ENCODE measurements at regions not wholly inside any gene's neighbourhood (a gene's known extent, or its start where the extent isn't known, plus 50 kb on each side); places are given as distances from the start of the nearest gene placed in this dataset.
"Not testable (repeated sequence)": the region's sequence is repeated elsewhere in the genome, so short reads cannot be mapped to it uniquely, and the experiment has no call there.

DNA sequence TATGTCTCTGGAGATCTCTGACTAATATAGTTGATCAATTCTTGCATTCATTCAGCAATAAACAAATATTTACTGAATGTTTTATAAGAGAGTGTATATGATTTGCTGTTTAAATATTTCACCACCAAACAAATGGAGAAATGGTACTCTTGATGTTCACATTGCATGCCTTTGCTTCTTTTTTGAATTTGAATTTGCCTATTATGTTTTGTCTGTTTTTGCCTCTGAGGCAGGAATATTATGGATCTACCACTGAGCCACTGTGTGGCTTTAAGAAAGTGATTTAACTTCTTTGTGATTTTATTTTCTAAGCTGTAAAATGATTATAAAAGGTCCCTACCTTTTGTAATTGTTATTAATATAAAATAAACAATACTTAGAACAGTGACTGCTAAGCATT is 345.0 kb downstream of the DOK5 start:
- DNase-seq (no peak), ATAC-seq (no peak)
- H3K4me3 ChIP-seq (ENCODE audit: low read length) = no peak overlapping the region
- H3K27ac ChIP-seq (ENCODE audit: low read length) = no peak overlapping the region
- intact Hi-C loops (cut with DNase I) = no loop called here
- no peaks in the 10 kb centered on the region for H3K9me3 ChIP-seq (ENCODE audit: control insufficient read depth, low read length)
- H3K27me3 ChIP-seq (ENCODE audit: control insufficient read depth, insufficient read depth) = no peaks in the 10 kb centered on the region
- H3K4me1 ChIP-seq (ENCODE audit: control insufficient read depth, insufficient read depth, low read length) = no peaks in the 10 kb centered on the region

DNA sequence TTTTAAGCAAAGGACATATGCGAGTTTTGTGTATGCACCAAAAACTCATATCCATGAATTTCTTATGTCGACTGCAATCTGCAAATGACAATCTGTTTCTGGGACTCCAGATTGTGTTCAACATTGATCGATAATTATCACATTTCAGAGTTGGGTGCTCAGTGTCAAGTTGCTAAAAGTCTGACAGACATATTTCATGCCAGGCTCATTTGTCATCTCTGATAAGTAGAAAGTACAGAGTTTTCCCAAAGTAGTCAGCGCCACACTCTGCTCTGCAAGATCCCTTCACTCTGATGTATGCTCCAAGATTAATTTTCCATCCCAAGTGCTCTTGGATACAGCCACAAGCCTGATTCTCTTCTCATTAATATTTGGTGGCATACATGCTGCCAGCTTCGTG is 331.1 kb downstream of the DOK5 start:
- Histone ChIP-seq H3K27ac (ENCODE audit: low read length) (no peak overlapping the region), H3K4me3 (ENCODE audit: low read length) (no peak overlapping the region), H3K9me3 (ENCODE audit: control insufficient read depth, low read length) (no peaks in the 10 kb centered on the region), H3K4me1 (ENCODE audit: control insufficient read depth, insufficient read depth, low read length) (no peaks in the 10 kb centered on the region), H3K27me3 (ENCODE audit: control insufficient read depth, insufficient read depth) (no peaks in the 10 kb centered on the region)
- ATAC-seq (no peak), DNase-seq (no peak)
- intact Hi-C loops (cut with DNase I) = no loop called here
- 69% methylated on average over 5 of the region's 5 CpGs for WGBS

DNA sequence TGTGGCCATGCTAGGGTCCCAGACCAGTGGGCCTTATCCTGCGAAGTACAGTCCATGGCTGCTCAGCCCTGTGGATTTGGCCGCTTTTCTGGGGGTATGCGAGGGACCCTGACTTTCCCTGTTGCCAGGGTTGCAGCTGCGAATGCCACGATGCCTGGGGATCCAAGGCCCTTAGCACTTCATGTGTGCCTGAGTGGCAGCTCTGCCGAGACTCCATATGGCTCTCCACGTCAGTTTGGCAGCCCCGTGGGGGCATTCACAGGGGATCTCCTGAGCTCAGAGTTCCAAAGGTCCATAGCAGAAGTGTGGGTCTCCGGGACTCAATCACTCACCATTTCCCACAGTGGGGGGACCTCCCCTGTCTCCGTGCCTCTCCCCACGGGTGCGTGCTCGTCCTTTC is 319.5 kb downstream of the DOK5 start:
- Histone ChIP-seq H3K4me3 (ENCODE audit: low read length) (no peak overlapping the region), H3K27ac (ENCODE audit: low read length) (no peak overlapping the region), H3K27me3 (ENCODE audit: control insufficient read depth, insufficient read depth) (no peaks in the 10 kb centered on the region), H3K9me3 (ENCODE audit: control insufficient read depth, low read length) (no peaks in the 10 kb centered on the region), H3K4me1 (ENCODE audit: control insufficient read depth, insufficient read depth, low read length) (no peaks in the 10 kb centered on the region)
- intact Hi-C loops (cut with DNase I) = no loop called here
- ATAC-seq (no peak), DNase-seq (peak in 1 of 3 donors; percentile 44)
- WGBS = 89% methylated on average over 13 of the region's 13 CpGs

- DNase-seq = peak in 1 of 3 donors; percentile 19
- WGBS = 75% methylated on average over 6 of the region's 6 CpGs
- Histone ChIP-seq H3K9me3 (ENCODE audit: control insufficient read depth, low read length) (no peaks in the 10 kb centered on the region), H3K27ac (ENCODE audit: low read length) (no peak overlapping the region), H3K4me1 (ENCODE audit: control insufficient read depth, insufficient read depth, low read length) (no peaks in the 10 kb centered on the region), H3K4me3 (ENCODE audit: low read length) (no peak overlapping the region), H3K27me3 (ENCODE audit: control insufficient read depth, insufficient read depth) (no peaks in the 10 kb centered on the region)
- ATAC-seq = no peak
- intact Hi-C loops (cut with DNase I) = no loop called here
These were observed 318.7 kb downstream of the DOK5 start for GRCh38 chr20:54794110-54794509.

DNA sequence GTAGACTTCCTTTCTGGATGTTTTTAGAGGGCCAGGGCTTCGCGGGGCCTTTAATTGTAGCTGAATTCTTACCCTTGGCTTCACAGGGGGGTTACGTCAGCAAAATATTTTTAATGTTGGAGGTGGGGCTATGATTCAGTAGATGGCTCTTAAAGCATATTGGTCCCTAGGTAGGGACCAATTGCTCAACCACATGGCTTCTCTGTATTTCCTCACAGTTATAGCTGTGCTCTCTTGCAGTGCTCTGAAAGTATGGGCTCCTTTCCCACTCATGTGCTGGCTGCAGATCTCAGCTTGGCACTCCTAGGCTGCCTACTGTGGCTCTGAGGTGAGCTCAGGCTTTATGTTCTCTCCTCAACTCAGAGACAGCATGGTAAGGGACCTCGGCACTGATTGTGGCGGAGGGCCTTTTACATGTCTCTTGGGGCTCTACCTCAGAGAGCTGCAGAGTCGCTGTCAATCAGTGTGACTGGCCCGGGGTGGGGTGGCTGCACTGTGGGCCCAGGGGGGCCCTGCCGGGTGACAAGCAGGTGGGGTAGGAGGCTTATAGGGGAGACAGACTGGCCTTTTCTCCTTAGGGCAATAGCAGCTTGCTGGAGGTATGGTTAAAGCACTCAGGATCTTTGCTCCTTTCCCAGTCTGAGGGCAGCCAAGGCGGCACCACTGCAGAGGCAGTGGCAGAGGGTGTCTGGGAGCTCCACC is 318.0 kb downstream of the DOK5 start:
- intact Hi-C loops (cut with DNase I) = no loop called here
- no peaks in the 10 kb centered on the region for H3K9me3 ChIP-seq (ENCODE audit: control insufficient read depth, low read length)
- no peak overlapping the region for H3K4me3 ChIP-seq (ENCODE audit: low read length)
- no peaks in the 10 kb centered on the region for H3K4me1 ChIP-seq (ENCODE audit: control insufficient read depth, insufficient read depth, low read length)
- DNase-seq = peak in 2 of 3 donors; percentile 14 to 16
- ATAC-seq = peak in 1 of 2 donors; percentile 33
- no peaks in the 10 kb centered on the region for H3K27me3 ChIP-seq (ENCODE audit: control insufficient read depth, insufficient read depth)
- WGBS = 80% methylated on average over 9 of the region's 9 CpGs
- H3K27ac ChIP-seq (ENCODE audit: low read length) = no peak overlapping the region

DNA sequence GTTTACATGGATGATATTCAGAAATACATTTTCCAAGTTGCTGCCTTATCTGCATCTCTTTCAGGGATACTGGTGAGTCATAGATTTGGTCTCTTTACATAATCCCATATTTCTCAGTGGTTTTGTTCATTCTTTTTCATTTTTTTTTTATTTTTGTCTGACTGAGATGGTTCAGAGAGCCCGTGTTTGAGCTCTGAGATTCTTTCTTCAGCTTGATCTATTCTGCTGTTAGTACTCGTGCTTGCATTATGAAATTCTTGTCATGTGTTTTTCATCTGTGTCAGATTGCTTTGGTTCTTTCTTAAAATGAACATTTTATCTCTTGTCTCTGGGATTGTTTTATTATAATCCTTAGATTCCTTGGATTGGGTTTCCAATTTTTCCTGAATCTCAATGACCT is 317.3 kb downstream of the DOK5 start:
- Histone ChIP-seq H3K27me3 (ENCODE audit: control insufficient read depth, insufficient read depth) (no peaks in the 10 kb centered on the region), H3K9me3 (ENCODE audit: control insufficient read depth, low read length) (no peaks in the 10 kb centered on the region), H3K27ac (ENCODE audit: low read length) (no peak overlapping the region), H3K4me3 (ENCODE audit: low read length) (no peak overlapping the region), H3K4me1 (ENCODE audit: control insufficient read depth, insufficient read depth, low read length) (no peaks in the 10 kb centered on the region)
- 60% methylated on average over 2 of the region's 2 CpGs for WGBS
- intact Hi-C loops (cut with DNase I) = no loop called here
- no peak for ATAC-seq
- DNase-seq = no peak

GRCh38 chr20:54788260-54788659 is 312.9 kb downstream of the DOK5 start:
- H3K27me3 ChIP-seq (ENCODE audit: control insufficient read depth, insufficient read depth); H3K4me3 ChIP-seq (ENCODE audit: low read length); intact Hi-C loops (cut with DNase I); H3K27ac ChIP-seq (ENCODE audit: low read length); H3K9me3 ChIP-seq (ENCODE audit: control insufficient read depth, low read length); H3K4me1 ChIP-seq (ENCODE audit: control insufficient read depth, insufficient read depth, low read length); DNase-seq; ATAC-seq: not testable (repeated sequence)
- 95% methylated on average over 4 of the region's 4 CpGs for WGBS

GRCh38 chr20:54782758-54783157 is 307.4 kb downstream of the DOK5 start:
- H3K4me1 ChIP-seq (ENCODE audit: control insufficient read depth, insufficient read depth, low read length); H3K9me3 ChIP-seq (ENCODE audit: control insufficient read depth, low read length); H3K27ac ChIP-seq (ENCODE audit: low read length); H3K4me3 ChIP-seq (ENCODE audit: low read length); ATAC-seq; DNase-seq; intact Hi-C loops (cut with DNase I); H3K27me3 ChIP-seq (ENCODE audit: control insufficient read depth, insufficient read depth): not testable (repeated sequence)
- 92% methylated on average over 9 of the region's 9 CpGs for WGBS

DNA sequence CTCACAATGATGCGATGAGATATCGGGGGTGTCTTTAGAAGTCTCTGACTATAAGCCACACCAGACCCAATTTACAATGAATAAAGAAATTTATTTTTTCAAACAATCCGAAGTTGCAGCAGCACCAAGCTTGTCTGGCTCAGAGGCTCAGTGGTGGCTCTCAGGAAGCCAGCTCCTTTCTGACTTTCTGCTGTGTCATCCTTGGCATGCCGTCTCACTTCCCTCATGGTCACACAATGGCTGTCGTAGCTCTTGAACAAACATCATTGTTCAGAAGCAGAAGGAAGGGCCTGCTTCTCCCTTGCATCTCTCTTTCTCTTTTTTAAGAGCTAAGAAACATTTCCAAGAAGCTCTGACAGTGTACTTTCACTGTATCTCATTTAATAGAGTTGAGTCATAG is 299.0 kb downstream of the DOK5 start:
- ATAC-seq (no peak), DNase-seq (no peak)
- H3K9me3 ChIP-seq (ENCODE audit: control insufficient read depth, low read length) = no peaks in the 10 kb centered on the region
- no peak overlapping the region for H3K4me3 ChIP-seq (ENCODE audit: low read length)
- H3K27ac ChIP-seq (ENCODE audit: low read length) = no peak overlapping the region
- no peaks in the 10 kb centered on the region for H3K4me1 ChIP-seq (ENCODE audit: control insufficient read depth, insufficient read depth, low read length)
- no peaks in the 10 kb centered on the region for H3K27me3 ChIP-seq (ENCODE audit: control insufficient read depth, insufficient read depth)
- 73% methylated on average over 5 of the region's 5 CpGs for WGBS
- intact Hi-C loops (cut with DNase I) = no loop called here

- WGBS = 89% methylated on average over 8 of the region's 8 CpGs
- Histone ChIP-seq H3K9me3 (ENCODE audit: control insufficient read depth, low read length) (no peaks in the 10 kb centered on the region), H3K4me3 (ENCODE audit: low read length) (no peak overlapping the region), H3K27me3 (ENCODE audit: control insufficient read depth, insufficient read depth) (no peaks in the 10 kb centered on the region), H3K4me1 (ENCODE audit: control insufficient read depth, insufficient read depth, low read length) (no peaks in the 10 kb centered on the region), H3K27ac (ENCODE audit: low read length) (no peak overlapping the region)
- ATAC-seq (no peak), DNase-seq (no peak)
- intact Hi-C loops (cut with DNase I) = no loop called here
These were observed 298.2 kb downstream of the DOK5 start for GRCh38 chr20:54773643-54774000.

DNA sequence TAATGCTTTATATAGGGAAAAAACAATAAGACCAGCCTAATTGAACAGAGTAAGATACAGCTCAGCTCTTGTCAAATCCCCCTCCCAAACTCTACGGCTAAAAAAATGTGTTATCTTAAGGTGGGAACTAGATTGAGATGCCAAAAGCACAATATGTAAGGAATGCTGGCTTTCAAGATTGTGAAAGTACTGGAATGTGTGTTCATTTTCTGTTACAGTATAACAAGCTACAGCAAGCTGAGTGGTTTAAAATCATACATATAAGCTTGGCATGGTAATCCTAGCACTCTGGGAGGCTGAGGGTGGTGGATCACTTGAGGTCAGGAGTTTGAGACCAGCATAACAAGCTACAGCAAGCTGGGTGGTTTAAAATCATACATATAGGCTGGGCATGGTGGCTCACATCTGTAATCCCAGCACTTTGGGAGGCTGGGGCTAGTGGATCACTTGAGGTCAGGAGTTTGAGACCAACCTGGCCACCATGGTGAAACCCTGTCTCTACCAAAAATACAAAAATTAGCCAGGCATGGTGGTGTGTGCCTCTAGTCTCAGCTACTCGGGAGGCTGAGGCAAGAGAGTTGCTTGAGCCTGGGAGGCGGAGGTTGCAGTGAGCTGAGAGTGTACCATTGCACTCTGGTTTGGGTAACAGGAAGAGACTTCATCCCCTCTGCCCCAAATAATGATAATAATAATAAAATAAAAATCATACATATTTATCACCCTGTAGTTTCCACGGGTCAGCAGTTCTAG is 297.7 kb downstream of the DOK5 start:
- DNase-seq = no peak
- 67% methylated on average over 4 of the region's 4 CpGs for WGBS
- Histone ChIP-seq H3K4me3 (ENCODE audit: low read length) (no peak overlapping the region), H3K4me1 (ENCODE audit: control insufficient read depth, insufficient read depth, low read length) (no peaks in the 10 kb centered on the region), H3K27ac (ENCODE audit: low read length) (no peak overlapping the region), H3K27me3 (ENCODE audit: control insufficient read depth, insufficient read depth) (no peaks in the 10 kb centered on the region), H3K9me3 (ENCODE audit: control insufficient read depth, low read length) (no peaks in the 10 kb centered on the region)
- no peak for ATAC-seq
- intact Hi-C loops (cut with DNase I) = no loop called here

All from right cardiac atrium (tissue), 5 donors.